Smooth muscle cell (in vitro differentiated cells): ENCODE measurements at regions not wholly inside any gene's neighbourhood (a gene's known extent, or its start where the extent isn't known, plus 50 kb on each side); places are given as distances from the start of the nearest gene placed in this dataset.

Experiments
- DNase-seq: peaks from one replicate; lab custom pipeline; 2025; ENCODE audit not compliant: unreplicated experiment; lab: John Stamatoyannopoulos, UW
- H2AFZ ChIP-seq: fragments of 200-600 bp; sonication (generic); 2 replicates; pipeline ENCODE4 v1.6.0; 2016; ENCODE audit warnings: antibody characterized with exemption, low read depth, mild to moderate bottlenecking
- H3F3A ChIP-seq: fragments of 200-600 bp; sonication (generic); 2 replicates; pipeline ENCODE4 v1.6.0; 2017; ENCODE audit warnings: antibody characterized with exemption, low read depth
- H3K27ac ChIP-seq: fragments of 200-600 bp; sonication (generic); 2 replicates; pipeline ENCODE4 v1.5.1; 2016; ENCODE audit warnings: low read depth, mild to moderate bottlenecking
- H3K27me3 ChIP-seq: fragments of 200-600 bp; sonication (generic); 2 replicates; pipeline ENCODE4 v1.6.1; 2016; ENCODE audit warnings: low read depth, mild to moderate bottlenecking
- H3K36me3 ChIP-seq: fragments of 200-600 bp; sonication (generic); 2 replicates; pipeline ENCODE4 v1.5.1; 2016; ENCODE audit warnings: low read depth
- H3K4me1 ChIP-seq: fragments of 200-600 bp; sonication (generic); 2 replicates; pipeline ENCODE4 v1.5.1; 2016; ENCODE audit warnings: low read depth
- H3K4me2 ChIP-seq: fragments of 200-600 bp; sonication (generic); 2 replicates; pipeline ENCODE4 v1.6.0; 2016; ENCODE audit warnings: mild to moderate bottlenecking
- H3K4me3 ChIP-seq: fragments of 200-600 bp; sonication (generic); 2 replicates; pipeline ENCODE4 v1.5.1; 2016; ENCODE audit warnings: mild to moderate bottlenecking
- H3K79me2 ChIP-seq: fragments of 200-600 bp; sonication (generic); 2 replicates; pipeline ENCODE4 v1.6.0; 2016; ENCODE audit warnings: low read depth, mild to moderate bottlenecking
- H3K9ac ChIP-seq: fragments of 200-600 bp; sonication (generic); 2 replicates; pipeline ENCODE4 v1.6.0; 2016; ENCODE audit warnings: low read depth
- H3K9me3 ChIP-seq: fragments of 200-600 bp; sonication (generic); replicated peaks from 2 replicates; pipeline ENCODE4 v1.5.1; 2016; ENCODE audit warnings: low read depth
- H4K20me1 ChIP-seq: fragments of 200-600 bp; sonication (generic); 2 replicates; pipeline ENCODE4 v1.6.0; 2016; ENCODE audit warnings: low read depth
- WGBS: methylation state at CpG from one replicate; pipeline ENCODE4 v1.1.7; 2016; ENCODE audit warnings: low lambda C conversion rate; 5-methylcytosine and 5-hydroxymethylcytosine counted together
- TF ChIP-seq, protein P1 (sequence below): fragments of 200-600 bp; sonication (generic); IDR thresholded peaks from 2 replicates; pipeline ENCODE4 v1.5.1; 2017; ENCODE audit warnings: borderline replicate concordance, mild to moderate bottlenecking, antibody characterized with exemption; ENCODE audit not compliant: insufficient read depth, poor library complexity, severe bottlenecking

DNA sequence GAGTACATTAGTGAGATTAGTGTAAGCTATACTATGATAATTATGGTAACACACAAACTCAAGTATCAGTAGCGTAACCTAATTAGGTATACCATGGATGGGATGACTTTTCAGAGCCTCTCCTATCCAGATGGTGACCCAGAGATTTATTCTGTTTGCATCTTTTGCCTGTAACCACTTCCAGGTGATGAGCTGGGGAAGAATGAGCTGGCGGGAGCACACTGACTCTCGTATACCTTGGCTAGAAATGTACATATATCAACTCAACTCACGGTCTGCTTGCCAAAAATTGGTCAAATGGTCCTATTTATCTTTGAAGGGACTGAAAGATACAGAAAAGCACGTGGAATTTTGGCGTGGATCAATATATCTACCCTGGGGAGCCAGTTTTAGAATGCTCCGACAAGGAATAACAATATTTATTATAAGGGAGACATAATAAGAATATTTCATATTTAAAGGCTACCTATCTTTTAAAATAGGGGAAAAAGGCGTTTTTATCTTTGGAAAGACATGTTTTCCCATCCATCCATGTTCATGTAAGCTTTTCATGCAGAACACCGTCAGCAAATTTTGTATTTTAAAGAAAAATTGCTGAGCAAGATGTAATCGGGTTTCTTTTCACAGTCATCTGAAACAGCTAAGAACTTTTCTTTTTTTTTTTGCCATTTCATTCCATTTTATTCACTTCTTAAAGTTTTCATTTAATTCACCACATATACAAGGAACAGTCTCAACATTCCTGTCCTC is 502.6 kb upstream of the CBLB start:
- Histone ChIP-seq H3F3A (no peaks in the 10 kb centered on the region), H3K36me3 (no peaks in the 10 kb centered on the region), H2AFZ (no peak overlapping the region), H3K4me1 (no peaks in the 10 kb centered on the region), H3K79me2 (no peaks in the 10 kb centered on the region), H3K27ac (no peak overlapping the region), H3K9ac (no peak overlapping the region), H3K27me3 (no peaks in the 10 kb centered on the region), H3K4me2 (no peak overlapping the region), H4K20me1 (no peaks in the 10 kb centered on the region), H3K9me3 (no peaks in the 10 kb centered on the region), H3K4me3 (no peak overlapping the region)
- TF ChIP-seq, protein P1, sequence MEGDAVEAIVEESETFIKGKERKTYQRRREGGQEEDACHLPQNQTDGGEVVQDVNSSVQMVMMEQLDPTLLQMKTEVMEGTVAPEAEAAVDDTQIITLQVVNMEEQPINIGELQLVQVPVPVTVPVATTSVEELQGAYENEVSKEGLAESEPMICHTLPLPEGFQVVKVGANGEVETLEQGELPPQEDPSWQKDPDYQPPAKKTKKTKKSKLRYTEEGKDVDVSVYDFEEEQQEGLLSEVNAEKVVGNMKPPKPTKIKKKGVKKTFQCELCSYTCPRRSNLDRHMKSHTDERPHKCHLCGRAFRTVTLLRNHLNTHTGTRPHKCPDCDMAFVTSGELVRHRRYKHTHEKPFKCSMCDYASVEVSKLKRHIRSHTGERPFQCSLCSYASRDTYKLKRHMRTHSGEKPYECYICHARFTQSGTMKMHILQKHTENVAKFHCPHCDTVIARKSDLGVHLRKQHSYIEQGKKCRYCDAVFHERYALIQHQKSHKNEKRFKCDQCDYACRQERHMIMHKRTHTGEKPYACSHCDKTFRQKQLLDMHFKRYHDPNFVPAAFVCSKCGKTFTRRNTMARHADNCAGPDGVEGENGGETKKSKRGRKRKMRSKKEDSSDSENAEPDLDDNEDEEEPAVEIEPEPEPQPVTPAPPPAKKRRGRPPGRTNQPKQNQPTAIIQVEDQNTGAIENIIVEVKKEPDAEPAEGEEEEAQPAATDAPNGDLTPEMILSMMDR = no peak
- DNase-seq = no peak
- WGBS = 71% methylated on average over 10 of the region's 10 CpGs

DNA sequence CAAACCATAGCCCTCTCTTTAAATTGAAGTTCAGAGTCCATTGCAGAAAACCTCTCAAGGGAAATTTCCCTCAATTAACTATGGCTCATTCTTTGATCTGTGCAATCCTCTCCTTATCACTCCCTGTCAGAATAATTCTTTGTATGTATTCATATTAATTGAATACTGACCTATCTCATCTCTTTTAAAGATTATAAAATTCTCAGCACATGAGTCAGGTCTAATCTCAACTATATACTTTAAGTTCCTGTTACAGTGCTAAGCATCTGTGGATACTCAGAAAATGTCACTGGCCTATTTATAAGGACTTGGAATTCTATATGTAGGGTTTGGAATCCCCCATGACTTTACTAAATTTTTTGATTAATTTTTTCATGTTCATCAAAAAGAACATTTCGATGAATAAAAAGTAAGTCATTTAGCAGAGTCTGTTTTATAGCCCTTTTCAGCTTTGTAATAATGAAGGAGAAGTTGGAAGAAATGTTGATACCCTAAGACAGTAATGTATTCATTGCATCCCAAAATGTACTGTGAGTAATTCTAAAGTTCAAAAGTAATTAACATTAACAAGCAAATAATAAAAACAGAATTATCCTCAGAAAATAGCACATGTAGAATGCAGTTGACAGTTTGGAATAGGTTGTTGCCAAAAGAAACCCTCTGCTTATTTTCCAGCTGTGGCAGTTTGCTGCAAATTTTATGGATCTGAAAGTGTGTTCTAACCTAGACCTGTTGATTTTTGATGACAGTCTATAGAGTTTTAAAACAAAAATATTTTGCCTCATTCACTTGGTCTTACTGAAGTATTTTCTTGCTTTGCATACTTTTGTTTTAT is 503.4 kb upstream of the CBLB start:
- TF ChIP-seq, protein P1 = no peak
- Histone ChIP-seq H3K4me2 (no peak overlapping the region), H3K4me3 (no peak overlapping the region), H3K27ac (no peak overlapping the region), H3F3A (no peaks in the 10 kb centered on the region), H2AFZ (no peak overlapping the region), H3K36me3 (no peaks in the 10 kb centered on the region), H3K4me1 (no peaks in the 10 kb centered on the region), H3K27me3 (no peaks in the 10 kb centered on the region), H3K9me3 (no peaks in the 10 kb centered on the region), H4K20me1 (no peaks in the 10 kb centered on the region), H3K9ac (no peak overlapping the region), H3K79me2 (no peaks in the 10 kb centered on the region)
- DNase-seq = no peak
- 78% methylated on average over 1 of the region's 1 CpG for WGBS

DNA sequence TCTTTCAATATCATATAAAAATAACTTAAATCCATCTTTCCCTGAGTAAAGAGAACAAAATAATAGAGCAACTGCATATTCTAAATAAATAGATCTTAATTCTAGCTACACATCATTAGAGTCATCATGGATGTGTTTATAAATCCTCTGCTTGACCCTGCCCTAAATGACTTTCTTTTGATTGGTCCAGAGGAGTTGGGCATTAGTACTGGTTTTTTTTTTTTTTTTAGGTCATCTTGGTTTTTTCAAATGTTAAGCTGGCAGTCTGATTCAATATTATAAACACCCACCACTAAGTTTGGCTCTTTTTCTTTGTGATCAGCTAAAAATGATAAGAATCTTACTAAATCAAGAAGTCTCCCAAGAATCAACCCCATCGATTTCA is 504.0 kb upstream of the CBLB start:
- Histone ChIP-seq H2AFZ (no peak overlapping the region), H3K4me3 (no peak overlapping the region), H3K9ac (no peak overlapping the region), H3K36me3 (no peaks in the 10 kb centered on the region), H3K79me2 (no peaks in the 10 kb centered on the region), H3K4me2 (no peak overlapping the region), H3K27me3 (no peaks in the 10 kb centered on the region), H3K4me1 (no peaks in the 10 kb centered on the region), H4K20me1 (no peaks in the 10 kb centered on the region), H3K9me3 (no peaks in the 10 kb centered on the region), H3F3A (no peaks in the 10 kb centered on the region), H3K27ac (no peak overlapping the region)
- 97% methylated on average over 1 of the region's 1 CpG for WGBS
- no peak for DNase-seq
- TF ChIP-seq, protein P1 = no peak
